Glutamatergic neuron (in vitro differentiated cells): ENCODE measurements at regions not wholly inside any gene's neighbourhood (a gene's known extent, or its start where the extent isn't known, plus 50 kb on each side); places are given as distances from the start of the nearest gene placed in this dataset.
"Not testable (repeated sequence)": the region's sequence is repeated elsewhere in the genome, so short reads cannot be mapped to it uniquely, and the experiment has no call there.

Experiments
- DNase-seq: peaks from one replicate; pipeline ENCODE4 v3.0.0; 2022
- H3K27ac Mint-ChIP-seq: one replicate; pipeline ENCODE4 v1.8.0; 2020; ENCODE audit warnings: mild to moderate bottlenecking, mixed read lengths, inconsistent platforms; ENCODE audit not compliant: unreplicated experiment
- H3K27me3 Mint-ChIP-seq: one replicate; pipeline ENCODE4 v1.8.0; 2020; ENCODE audit warnings: mild to moderate bottlenecking, moderate library complexity, mixed read lengths, inconsistent platforms; ENCODE audit not compliant: unreplicated experiment
- H3K36me3 Mint-ChIP-seq: one replicate; pipeline ENCODE4 v1.8.0; 2020; ENCODE audit warnings: mild to moderate bottlenecking, mixed read lengths, inconsistent platforms; ENCODE audit not compliant: unreplicated experiment
- H3K4me1 Mint-ChIP-seq: one replicate; pipeline ENCODE4 v1.8.0; 2020; ENCODE audit warnings: mild to moderate bottlenecking, low read depth, mixed read lengths, inconsistent platforms; ENCODE audit not compliant: unreplicated experiment
- H3K4me3 Mint-ChIP-seq: one replicate; pipeline ENCODE4 v1.8.0; 2020; ENCODE audit warnings: mild to moderate bottlenecking, mixed read lengths, inconsistent platforms; ENCODE audit not compliant: unreplicated experiment
- H3K9me3 Mint-ChIP-seq: one replicate; pipeline ENCODE4 v1.8.0; 2020; ENCODE audit warnings: mild to moderate bottlenecking, moderate library complexity, mixed read lengths, inconsistent platforms; ENCODE audit not compliant: unreplicated experiment
- CTCF ChIP-seq: fragments of 200-600 bp; sonication (generic); IDR thresholded peaks from one replicate; pipeline ENCODE4 v1.5.0; 2021; ENCODE audit not compliant: partially characterized antibody, unreplicated experiment

GRCh38 chr2:58598171-58598570 is 357.0 kb upstream of the FANCL start:
- H3K9me3 Mint-ChIP-seq: peaks cover 4% of the 10 kb centered on the region
- no peaks in the 10 kb centered on the region for H3K36me3 Mint-ChIP-seq
- H3K4me1 Mint-ChIP-seq: peaks cover 12% of the 10 kb centered on the region
- H3K4me3 Mint-ChIP-seq: no peak overlapping the region
- DNase-seq: no peak
- H3K27me3 Mint-ChIP-seq: peaks cover 3% of the 10 kb centered on the region
- no peak overlapping the region for H3K27ac Mint-ChIP-seq
- TF ChIP-seq CTCF: no peak

GRCh38 chr2:58595714-58596113 is 354.6 kb upstream of the FANCL start:
- Mint-ChIP-seq H3K4me1 (peaks cover 12% of the 10 kb centered on the region), H3K4me3 (no peak overlapping the region), H3K9me3 (peaks cover 4% of the 10 kb centered on the region), H3K27me3 (peaks cover 3% of the 10 kb centered on the region), H3K36me3 (no peaks in the 10 kb centered on the region), H3K27ac (no peak overlapping the region)
- DNase-seq: no peak
- no peak for TF ChIP-seq CTCF

- no peaks in the 10 kb centered on the region for H3K36me3 Mint-ChIP-seq
- H3K27me3 Mint-ChIP-seq: peaks cover 3% of the 10 kb centered on the region
- peaks cover 12% of the 10 kb centered on the region for H3K4me1 Mint-ChIP-seq
- peak overlapping the region; percentile 57 for H3K4me3 Mint-ChIP-seq
- peak overlapping the region; percentile 92 for H3K27ac Mint-ChIP-seq
- TF ChIP-seq CTCF: no peak
- peaks cover 4% of the 10 kb centered on the region for H3K9me3 Mint-ChIP-seq
- DNase-seq: no peak
These were observed 353.6 kb upstream of the FANCL start for GRCh38 chr2:58594762-58595161.

DNA sequence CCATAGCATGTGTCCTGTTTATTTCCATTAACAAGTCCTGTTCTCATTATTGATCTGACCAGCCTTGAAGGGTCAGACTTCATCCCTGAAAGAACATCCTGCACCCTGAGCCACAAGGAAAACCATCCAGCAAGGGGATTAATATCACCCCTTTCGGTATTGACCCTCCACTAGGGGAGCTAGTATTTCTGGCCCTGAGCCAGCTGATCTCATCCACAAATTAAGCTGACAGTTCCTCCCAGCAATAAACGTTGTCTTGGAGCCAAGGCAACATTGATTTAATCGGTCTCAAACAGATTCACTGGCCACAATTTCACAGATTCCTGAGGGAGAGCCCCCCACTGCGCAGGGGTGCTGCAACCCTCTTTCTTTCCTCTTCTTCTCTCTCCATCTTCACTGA is 353.1 kb upstream of the FANCL start:
- Mint-ChIP-seq H3K4me3 (peak overlapping the region; percentile 57), H3K36me3 (no peaks in the 10 kb centered on the region), H3K27ac (peak overlapping the region; percentile 92), H3K4me1 (peaks cover 12% of the 10 kb centered on the region), H3K9me3 (peaks cover 4% of the 10 kb centered on the region), H3K27me3 (peaks cover 3% of the 10 kb centered on the region)
- peak; percentile 60 for DNase-seq
- peak; percentile 68 for TF ChIP-seq CTCF

GRCh38 chr2:58586178-58586577 is 345.1 kb upstream of the FANCL start:
- not testable (repeated sequence) for H3K36me3 Mint-ChIP-seq, H3K27me3 Mint-ChIP-seq, H3K9me3 Mint-ChIP-seq, H3K27ac Mint-ChIP-seq, H3K4me3 Mint-ChIP-seq, H3K4me1 Mint-ChIP-seq, DNase-seq

DNA sequence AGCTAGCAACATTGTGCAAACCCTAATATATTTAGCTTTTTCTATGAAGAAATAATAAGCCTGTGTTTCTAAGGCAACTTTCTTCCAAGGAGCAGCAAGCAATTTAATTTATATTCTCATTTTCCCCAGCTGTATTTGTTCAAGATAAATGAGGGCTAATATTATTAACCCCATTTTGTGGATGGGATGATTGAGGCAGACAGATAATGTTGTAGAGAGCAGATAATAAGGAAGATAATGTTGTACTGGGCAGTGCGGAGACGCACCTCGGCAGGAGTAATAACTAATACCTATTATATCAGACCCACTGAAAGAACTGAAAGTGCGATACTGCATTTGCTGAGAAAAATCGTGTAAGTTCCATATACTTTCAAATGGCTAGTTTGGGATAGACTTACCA is 344.1 kb upstream of the FANCL start:
- H3K36me3 Mint-ChIP-seq: no peaks in the 10 kb centered on the region
- H3K27me3 Mint-ChIP-seq: no peaks in the 10 kb centered on the region
- no peak for TF ChIP-seq CTCF
- DNase-seq: no peak
- no peaks in the 10 kb centered on the region for H3K9me3 Mint-ChIP-seq
- no peaks in the 10 kb centered on the region for H3K4me1 Mint-ChIP-seq
- no peak overlapping the region for H3K4me3 Mint-ChIP-seq
- H3K27ac Mint-ChIP-seq: no peak overlapping the region
